ENCODE measurements at regions not wholly inside any gene's neighbourhood (a gene's known extent, or its start where the extent isn't known, plus 50 kb on each side); places are given as distances from the start of the nearest gene placed in this dataset.

DNA sequence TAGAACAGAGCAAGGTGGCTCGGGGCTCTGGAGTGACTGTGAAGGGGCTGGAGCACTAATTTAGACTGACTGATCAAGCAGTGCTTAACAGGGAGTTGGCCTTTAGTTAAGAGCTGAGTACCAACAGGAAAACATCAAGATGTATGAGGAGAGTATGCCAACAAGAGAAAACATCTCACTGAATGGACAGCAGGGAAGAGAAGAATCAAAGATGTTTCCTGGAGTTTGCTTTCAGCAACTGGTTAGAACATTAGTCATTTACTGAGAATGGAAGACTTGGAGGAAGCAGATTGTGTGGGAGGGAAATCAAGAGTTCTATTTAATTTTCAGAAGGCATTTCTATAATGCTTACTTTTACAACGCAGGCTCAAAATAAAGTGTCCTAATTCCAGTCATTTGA lies 259.3 kb downstream of the ADAMTS20 start:
- TF ChIP-seq, protein P1, sequence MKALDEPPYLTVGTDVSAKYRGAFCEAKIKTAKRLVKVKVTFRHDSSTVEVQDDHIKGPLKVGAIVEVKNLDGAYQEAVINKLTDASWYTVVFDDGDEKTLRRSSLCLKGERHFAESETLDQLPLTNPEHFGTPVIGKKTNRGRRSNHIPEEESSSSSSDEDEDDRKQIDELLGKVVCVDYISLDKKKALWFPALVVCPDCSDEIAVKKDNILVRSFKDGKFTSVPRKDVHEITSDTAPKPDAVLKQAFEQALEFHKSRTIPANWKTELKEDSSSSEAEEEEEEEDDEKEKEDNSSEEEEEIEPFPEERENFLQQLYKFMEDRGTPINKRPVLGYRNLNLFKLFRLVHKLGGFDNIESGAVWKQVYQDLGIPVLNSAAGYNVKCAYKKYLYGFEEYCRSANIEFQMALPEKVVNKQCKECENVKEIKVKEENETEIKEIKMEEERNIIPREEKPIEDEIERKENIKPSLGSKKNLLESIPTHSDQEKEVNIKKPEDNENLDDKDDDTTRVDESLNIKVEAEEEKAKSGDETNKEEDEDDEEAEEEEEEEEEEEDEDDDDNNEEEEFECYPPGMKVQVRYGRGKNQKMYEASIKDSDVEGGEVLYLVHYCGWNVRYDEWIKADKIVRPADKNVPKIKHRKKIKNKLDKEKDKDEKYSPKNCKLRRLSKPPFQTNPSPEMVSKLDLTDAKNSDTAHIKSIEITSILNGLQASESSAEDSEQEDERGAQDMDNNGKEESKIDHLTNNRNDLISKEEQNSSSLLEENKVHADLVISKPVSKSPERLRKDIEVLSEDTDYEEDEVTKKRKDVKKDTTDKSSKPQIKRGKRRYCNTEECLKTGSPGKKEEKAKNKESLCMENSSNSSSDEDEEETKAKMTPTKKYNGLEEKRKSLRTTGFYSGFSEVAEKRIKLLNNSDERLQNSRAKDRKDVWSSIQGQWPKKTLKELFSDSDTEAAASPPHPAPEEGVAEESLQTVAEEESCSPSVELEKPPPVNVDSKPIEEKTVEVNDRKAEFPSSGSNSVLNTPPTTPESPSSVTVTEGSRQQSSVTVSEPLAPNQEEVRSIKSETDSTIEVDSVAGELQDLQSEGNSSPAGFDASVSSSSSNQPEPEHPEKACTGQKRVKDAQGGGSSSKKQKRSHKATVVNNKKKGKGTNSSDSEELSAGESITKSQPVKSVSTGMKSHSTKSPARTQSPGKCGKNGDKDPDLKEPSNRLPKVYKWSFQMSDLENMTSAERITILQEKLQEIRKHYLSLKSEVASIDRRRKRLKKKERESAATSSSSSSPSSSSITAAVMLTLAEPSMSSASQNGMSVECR (CRISPR knock-in tag; IDR thresholded peaks at IDR 0.05; ENCODE audit: borderline replicate concordance) = no peak
- TF ChIP-seq, protein P2, sequence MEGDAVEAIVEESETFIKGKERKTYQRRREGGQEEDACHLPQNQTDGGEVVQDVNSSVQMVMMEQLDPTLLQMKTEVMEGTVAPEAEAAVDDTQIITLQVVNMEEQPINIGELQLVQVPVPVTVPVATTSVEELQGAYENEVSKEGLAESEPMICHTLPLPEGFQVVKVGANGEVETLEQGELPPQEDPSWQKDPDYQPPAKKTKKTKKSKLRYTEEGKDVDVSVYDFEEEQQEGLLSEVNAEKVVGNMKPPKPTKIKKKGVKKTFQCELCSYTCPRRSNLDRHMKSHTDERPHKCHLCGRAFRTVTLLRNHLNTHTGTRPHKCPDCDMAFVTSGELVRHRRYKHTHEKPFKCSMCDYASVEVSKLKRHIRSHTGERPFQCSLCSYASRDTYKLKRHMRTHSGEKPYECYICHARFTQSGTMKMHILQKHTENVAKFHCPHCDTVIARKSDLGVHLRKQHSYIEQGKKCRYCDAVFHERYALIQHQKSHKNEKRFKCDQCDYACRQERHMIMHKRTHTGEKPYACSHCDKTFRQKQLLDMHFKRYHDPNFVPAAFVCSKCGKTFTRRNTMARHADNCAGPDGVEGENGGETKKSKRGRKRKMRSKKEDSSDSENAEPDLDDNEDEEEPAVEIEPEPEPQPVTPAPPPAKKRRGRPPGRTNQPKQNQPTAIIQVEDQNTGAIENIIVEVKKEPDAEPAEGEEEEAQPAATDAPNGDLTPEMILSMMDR (IDR thresholded peaks at IDR 0.05) = no peak
- TF ChIP-seq JUN (CRISPR knock-in tag; IDR thresholded peaks at IDR 0.05) = no peak
- TF ChIP-seq ETV6 (CRISPR knock-in tag; IDR thresholded peaks at IDR 0.05) = no peak
- TF ChIP-seq ZNF138 (CRISPR knock-in tag; conservative IDR thresholded peaks at IDR 0.05) = no peak
- no peak for TF ChIP-seq KAT7 (CRISPR knock-in tag; IDR thresholded peaks at IDR 0.05; ENCODE audit: borderline replicate concordance)
- TF ChIP-seq, protein P3, sequence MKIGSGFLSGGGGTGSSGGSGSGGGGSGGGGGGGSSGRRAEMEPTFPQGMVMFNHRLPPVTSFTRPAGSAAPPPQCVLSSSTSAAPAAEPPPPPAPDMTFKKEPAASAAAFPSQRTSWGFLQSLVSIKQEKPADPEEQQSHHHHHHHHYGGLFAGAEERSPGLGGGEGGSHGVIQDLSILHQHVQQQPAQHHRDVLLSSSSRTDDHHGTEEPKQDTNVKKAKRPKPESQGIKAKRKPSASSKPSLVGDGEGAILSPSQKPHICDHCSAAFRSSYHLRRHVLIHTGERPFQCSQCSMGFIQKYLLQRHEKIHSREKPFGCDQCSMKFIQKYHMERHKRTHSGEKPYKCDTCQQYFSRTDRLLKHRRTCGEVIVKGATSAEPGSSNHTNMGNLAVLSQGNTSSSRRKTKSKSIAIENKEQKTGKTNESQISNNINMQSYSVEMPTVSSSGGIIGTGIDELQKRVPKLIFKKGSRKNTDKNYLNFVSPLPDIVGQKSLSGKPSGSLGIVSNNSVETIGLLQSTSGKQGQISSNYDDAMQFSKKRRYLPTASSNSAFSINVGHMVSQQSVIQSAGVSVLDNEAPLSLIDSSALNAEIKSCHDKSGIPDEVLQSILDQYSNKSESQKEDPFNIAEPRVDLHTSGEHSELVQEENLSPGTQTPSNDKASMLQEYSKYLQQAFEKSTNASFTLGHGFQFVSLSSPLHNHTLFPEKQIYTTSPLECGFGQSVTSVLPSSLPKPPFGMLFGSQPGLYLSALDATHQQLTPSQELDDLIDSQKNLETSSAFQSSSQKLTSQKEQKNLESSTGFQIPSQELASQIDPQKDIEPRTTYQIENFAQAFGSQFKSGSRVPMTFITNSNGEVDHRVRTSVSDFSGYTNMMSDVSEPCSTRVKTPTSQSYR (CRISPR knock-in tag; IDR thresholded peaks at IDR 0.05) = no peak
- TF ChIP-seq ZNF396 (CRISPR knock-in tag; IDR thresholded peaks at IDR 0.05; ENCODE audit: borderline replicate concordance) = no peak
- no peak for TF ChIP-seq FOXP1 (CRISPR knock-in tag; IDR thresholded peaks at IDR 0.05; ENCODE audit: borderline replicate concordance)
- TF ChIP-seq ZNF121 (CRISPR knock-in tag; IDR thresholded peaks at IDR 0.05) = no peak
- no peak for TF ChIP-seq EMX1 (CRISPR knock-in tag; IDR thresholded peaks at IDR 0.05)

Measured in WTC11 (cell line).